CD4-positive, alpha-beta T cell (primary cell): ENCODE measurements at regions not wholly inside any gene's neighbourhood (a gene's known extent, or its start where the extent isn't known, plus 50 kb on each side); places are given as distances from the start of the nearest gene placed in this dataset.

Experiments used
- ATAC-seq: fragments of 200-7000 bp; cut with Tn5 transposase; one replicate; pipeline ENCODE4 v1.10.0; 2022; ENCODE audit warnings: mild to moderate bottlenecking; ENCODE audit not compliant: poor library complexity
- CTCF ChIA-PET: fragments of 350-600 bp; sonication (Branson Sonifier 250); formaldehyde crosslinking; loops from one replicate; lab custom pipeline; 2021; ENCODE audit warnings: antibody characterized with exemption, inconsistent platforms; lab: Charles Lee
- POLR2A ChIA-PET: fragments of 350-600 bp; sonication (Branson Sonifier 250); formaldehyde crosslinking; loops from one replicate; lab custom pipeline; 2021; ENCODE audit warnings: antibody characterized with exemption, inconsistent platforms; lab: Charles Lee
- DNase-seq, 14 experiments: peaks; one replicate each; pipeline ENCODE4 v3.0.0-alpha.2; 2013 to 2020; ENCODE audit warnings: mixed read lengths in 2 of 14
- H3K27ac ChIP-seq, 2 donors: one replicate each; pipeline versions ENCODE4 v1.5.1 to v1.7.0; 2013; ENCODE audit warnings: low read length in 2 of 2, low read depth in 1 of 2, mild to moderate bottlenecking in 1 of 2
- H3K27me3 ChIP-seq, 2 experiments: 1 replicate in 1 of 2; 2 replicates in 1 of 2; pipeline versions ENCODE4 v1.6.1 to v1.7.0; 2013; ENCODE audit warnings: low read length in 2 of 2, control low read depth in 1 of 2, mild to moderate bottlenecking in 1 of 2, moderate library complexity in 1 of 2; ENCODE audit not compliant: insufficient read depth in 2 of 2, control insufficient read depth in 1 of 2
- H3K36me3 ChIP-seq: one replicate; pipeline ENCODE4 v1.6.1; 2013; ENCODE audit warnings: low read length, control low read depth; ENCODE audit not compliant: insufficient read depth
- H3K4me1 ChIP-seq: one replicate; pipeline ENCODE4 v1.6.1; 2013; ENCODE audit warnings: low read length, control low read depth; ENCODE audit not compliant: insufficient read depth
- H3K4me3 ChIP-seq: one replicate; pipeline ENCODE4 v1.5.1; 2013; ENCODE audit warnings: mild to moderate bottlenecking, low read length, moderate library complexity
- H3K9me3 ChIP-seq, 2 experiments: 1 replicate in 1 of 2; 2 replicates in 1 of 2; pipeline versions ENCODE4 v1.6.1 to v1.7.0; 2013; ENCODE audit warnings: low read length in 2 of 2, mild to moderate bottlenecking in 2 of 2, control low read depth in 1 of 2, moderate library complexity in 1 of 2; ENCODE audit not compliant: control insufficient read depth in 1 of 2, insufficient read depth in 1 of 2
- H3K27ac Mint-ChIP-seq: one replicate; pipeline ENCODE4 v1.8.0; 2020; ENCODE audit warnings: mixed read lengths
- H3K27me3 Mint-ChIP-seq: one replicate; pipeline ENCODE4 v1.8.0; 2021; ENCODE audit warnings: mixed read lengths
- H3K36me3 Mint-ChIP-seq: one replicate; pipeline ENCODE4 v1.8.0; 2021; ENCODE audit warnings: low read depth, mixed read lengths
- H3K4me1 Mint-ChIP-seq: one replicate; pipeline ENCODE4 v1.8.0; 2021; ENCODE audit warnings: low read depth, mixed read lengths
- H3K4me3 Mint-ChIP-seq: one replicate; pipeline ENCODE4 v1.8.0; 2020; ENCODE audit warnings: mild to moderate bottlenecking, mixed read lengths
- H3K9me3 Mint-ChIP-seq: one replicate; pipeline ENCODE4 v1.8.0; 2020; ENCODE audit warnings: mixed read lengths
- intact Hi-C, 2 experiments: fragments of 100-400 bp; cut with DNase I in 1 of 2; cut with micrococcal nuclease in 1 of 2; formaldehyde crosslinking; loops; one replicate each; pipeline versions ENCODE4 v1.15.1 to v1.9.0; 2023 to 2025; cut with DNase I, micrococcal nuclease
- TF ChIP-seq, protein P1 (sequence below): fragments of 200-600 bp; IDR thresholded peaks from one replicate; pipeline ENCODE4 v1.8.0; 2022; ENCODE audit warnings: antibody characterized with exemption, mild to moderate bottlenecking

DNA sequence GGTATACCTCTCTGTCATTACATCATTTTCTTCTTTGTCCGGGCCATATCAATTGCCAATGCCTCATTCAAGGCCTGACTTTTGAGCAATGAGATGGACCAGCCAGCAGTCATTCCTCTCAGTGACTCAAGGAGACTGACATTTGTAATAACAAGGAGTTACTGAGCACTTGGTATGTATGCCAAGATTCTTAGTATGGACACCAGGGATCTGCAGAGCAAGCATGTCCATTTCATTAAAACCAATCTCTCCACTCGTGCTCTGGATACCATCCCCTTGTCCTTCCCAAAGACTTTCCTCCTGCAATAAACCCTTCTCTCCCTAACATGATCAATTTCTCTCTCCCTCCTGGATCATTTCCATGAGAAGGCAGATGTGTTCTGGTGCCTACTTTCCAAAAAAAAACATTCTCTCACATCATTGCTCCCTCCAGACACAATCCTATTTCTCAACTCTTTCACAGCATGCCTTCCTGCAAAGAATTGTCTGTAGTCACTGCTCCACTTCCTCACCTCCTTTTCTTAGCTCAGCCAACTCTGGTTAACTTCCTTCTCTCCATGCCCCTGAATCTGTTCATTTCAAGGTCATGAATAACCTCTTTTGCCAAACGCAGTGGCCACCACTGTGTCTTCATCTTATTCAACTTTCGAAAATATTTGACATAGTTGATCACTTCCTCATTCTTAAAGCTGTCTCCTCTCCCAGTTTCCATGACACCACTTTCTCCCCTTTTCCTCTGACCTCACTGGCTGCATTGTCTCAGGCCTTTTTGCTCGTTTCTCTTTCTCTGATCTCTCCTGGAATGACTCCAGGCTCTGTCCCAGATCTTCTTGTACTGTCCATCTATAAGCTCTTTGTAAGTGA is 102.8 kb upstream of the CYP1B1 start:
- Mint-ChIP-seq H3K36me3 (no peaks in the 10 kb centered on the region), H3K4me3 (no peak overlapping the region), H3K27me3 (peaks cover 23% of the 10 kb centered on the region), H3K4me1 (no peaks in the 10 kb centered on the region), H3K9me3 (no peaks in the 10 kb centered on the region), H3K27ac (no peak overlapping the region)
- intact Hi-C loops, result no loop called here
- peak in 2 of 14 experiments; percentile 25 to 26 for DNase-seq
- H3K4me3 ChIP-seq, result no peak overlapping the region
- no peaks in the 10 kb centered on the region for H3K4me1 ChIP-seq
- no peak for ATAC-seq
- TF ChIP-seq, protein P1, sequence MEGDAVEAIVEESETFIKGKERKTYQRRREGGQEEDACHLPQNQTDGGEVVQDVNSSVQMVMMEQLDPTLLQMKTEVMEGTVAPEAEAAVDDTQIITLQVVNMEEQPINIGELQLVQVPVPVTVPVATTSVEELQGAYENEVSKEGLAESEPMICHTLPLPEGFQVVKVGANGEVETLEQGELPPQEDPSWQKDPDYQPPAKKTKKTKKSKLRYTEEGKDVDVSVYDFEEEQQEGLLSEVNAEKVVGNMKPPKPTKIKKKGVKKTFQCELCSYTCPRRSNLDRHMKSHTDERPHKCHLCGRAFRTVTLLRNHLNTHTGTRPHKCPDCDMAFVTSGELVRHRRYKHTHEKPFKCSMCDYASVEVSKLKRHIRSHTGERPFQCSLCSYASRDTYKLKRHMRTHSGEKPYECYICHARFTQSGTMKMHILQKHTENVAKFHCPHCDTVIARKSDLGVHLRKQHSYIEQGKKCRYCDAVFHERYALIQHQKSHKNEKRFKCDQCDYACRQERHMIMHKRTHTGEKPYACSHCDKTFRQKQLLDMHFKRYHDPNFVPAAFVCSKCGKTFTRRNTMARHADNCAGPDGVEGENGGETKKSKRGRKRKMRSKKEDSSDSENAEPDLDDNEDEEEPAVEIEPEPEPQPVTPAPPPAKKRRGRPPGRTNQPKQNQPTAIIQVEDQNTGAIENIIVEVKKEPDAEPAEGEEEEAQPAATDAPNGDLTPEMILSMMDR, result no peak
- H3K27ac ChIP-seq, result no peak overlapping the region
- no peaks in the 10 kb centered on the region for H3K36me3 ChIP-seq
- peaks cover 0 to 10% of the 10 kb centered on the region in 2 experiments for H3K27me3 ChIP-seq
- ChIA-PET POLR2A (no interaction called here), CTCF (interaction anchor here (1.0 kb wide), 1 partner anchor 10 kb away, joined by 4 read pairs; no protein-coding TSS in a partner anchor)
- no peaks in the 10 kb centered on the region for H3K9me3 ChIP-seq

DNA sequence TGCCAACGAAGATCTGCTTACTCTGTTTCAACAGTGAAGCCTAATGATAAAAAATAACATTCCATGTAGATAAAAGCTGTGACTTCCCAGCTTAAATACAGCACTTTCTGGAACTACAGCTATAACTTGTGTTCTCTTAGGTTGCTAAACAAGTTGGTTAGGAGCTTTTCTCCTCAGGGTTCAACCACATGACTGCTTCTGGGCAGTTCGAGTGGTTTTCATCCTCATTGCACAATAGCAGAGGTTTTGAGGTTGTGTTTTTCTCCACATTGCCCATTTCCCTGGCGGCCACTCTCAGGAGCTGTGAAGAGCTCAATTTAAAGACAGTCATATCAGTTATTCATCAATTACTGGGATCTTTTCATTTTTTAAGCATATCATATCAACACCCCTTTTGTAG is 102.2 kb upstream of the CYP1B1 start:
- intact Hi-C loops, result no loop called here
- Histone ChIP-seq H3K36me3 (no peaks in the 10 kb centered on the region), H3K27me3 (peaks cover 0 to 11% of the 10 kb centered on the region in 2 experiments), H3K9me3 (no peaks in the 10 kb centered on the region), H3K4me3 (no peak overlapping the region), H3K4me1 (no peaks in the 10 kb centered on the region), H3K27ac (no peak overlapping the region)
- no peaks in the 10 kb centered on the region for H3K4me1 Mint-ChIP-seq
- TF ChIP-seq, protein P1, result no peak
- ATAC-seq (no peak), DNase-seq (peak in 2 of 14 experiments; percentile 9 to 13)
- no peak overlapping the region for H3K27ac Mint-ChIP-seq
- H3K4me3 Mint-ChIP-seq, result no peak overlapping the region
- ChIA-PET CTCF (interaction anchor here (1.0 kb wide), 1 partner anchor 9 kb away, joined by 4 read pairs; no protein-coding TSS in a partner anchor), POLR2A (no interaction called here)
- H3K9me3 Mint-ChIP-seq, result no peaks in the 10 kb centered on the region
- H3K27me3 Mint-ChIP-seq, result peaks cover 23% of the 10 kb centered on the region
- H3K36me3 Mint-ChIP-seq, result no peaks in the 10 kb centered on the region

DNA sequence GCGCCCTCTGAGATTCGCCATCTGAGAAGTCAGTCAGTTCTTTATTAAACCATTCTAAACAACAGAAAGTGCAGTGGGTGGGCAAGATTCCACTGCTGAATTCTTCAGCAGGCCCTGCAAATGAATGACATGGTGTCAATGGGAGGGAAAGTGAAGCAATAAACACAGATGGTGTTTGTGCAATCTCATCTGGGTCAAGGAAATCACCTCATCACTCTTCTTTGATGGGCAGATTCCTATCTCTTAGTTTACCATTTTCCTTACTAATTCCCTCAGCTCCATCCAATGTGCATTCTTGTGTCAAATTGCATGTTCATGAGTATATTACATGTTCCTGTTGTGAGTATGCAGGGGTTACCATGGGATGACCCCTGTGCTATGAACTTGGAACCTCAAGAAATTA is 100.7 kb upstream of the CYP1B1 start:
- Mint-ChIP-seq H3K36me3 (no peaks in the 10 kb centered on the region), H3K27ac (no peak overlapping the region), H3K9me3 (no peaks in the 10 kb centered on the region), H3K27me3 (peaks cover 27% of the 10 kb centered on the region), H3K4me3 (no peak overlapping the region), H3K4me1 (no peaks in the 10 kb centered on the region)
- intact Hi-C loops, result no loop called here
- peak in 1 of 14 experiments; percentile 9 for DNase-seq
- no peaks in the 10 kb centered on the region for H3K4me1 ChIP-seq
- CTCF ChIA-PET, result no interaction called here
- ATAC-seq, result no peak
- no peak overlapping the region for H3K27ac ChIP-seq
- no peak overlapping the region for H3K4me3 ChIP-seq
- H3K36me3 ChIP-seq, result no peaks in the 10 kb centered on the region
- H3K9me3 ChIP-seq, result no peaks in the 10 kb centered on the region
- peaks cover 0 to 9% of the 10 kb centered on the region in 2 experiments for H3K27me3 ChIP-seq
- TF ChIP-seq, protein P1, result no peak
- POLR2A ChIA-PET, result no interaction called here
